H1 (cell line): ENCODE measurements at regions not wholly inside any gene's neighbourhood (a gene's known extent, or its start where the extent isn't known, plus 50 kb on each side); places are given as distances from the start of the nearest gene placed in this dataset.

Source experiments
- CTCF ChIA-PET: fragments of 300-600 bp; sonication (Branson Sonifier 250); formaldehyde crosslinking; loops from one replicate; lab custom pipeline; 2021; ENCODE audit not compliant: partially characterized antibody; lab: Charles Lee
- POLR2A ChIA-PET: fragments of 300-600 bp; sonication (Branson Sonifier 250); formaldehyde crosslinking; loops from one replicate; lab custom pipeline; 2021; ENCODE audit warnings: inconsistent platforms; ENCODE audit not compliant: partially characterized antibody; lab: Charles Lee
- DNase-seq, 2 experiments: peaks; one replicate each; pipeline versions ENCODE4 v3.0.0 to v3.0.0-alpha.2; 2010 to 2022; ENCODE audit warnings: low spot score in 2 of 2, low read depth in 1 of 2, mixed read lengths in 1 of 2
- FAIRE-seq: peaks from 2 replicates; lab custom pipeline; 2011; peaks lifted over from hg19 to GRCh38; lab: Jason Lieb, UNC
- H2AFZ ChIP-seq: 2 replicates; pipeline ENCODE4 v1.8.1; 2012; ENCODE audit warnings: low read length, inconsistent platforms
- H2AK5ac ChIP-seq: 2 replicates; pipeline ENCODE4 v1.6.1; 2013; ENCODE audit warnings: low read depth, low read length
- H2BK120ac ChIP-seq: replicated peaks from 2 replicates; pipeline ENCODE3; 2013; ENCODE audit warnings: low read depth, low read length, inconsistent platforms
- H2BK12ac ChIP-seq: 2 replicates; pipeline ENCODE4 v1.6.1; 2013; ENCODE audit warnings: low read depth, low read length
- H2BK15ac ChIP-seq: 2 replicates; pipeline ENCODE4 v1.6.1; 2013; ENCODE audit warnings: low read length
- H2BK20ac ChIP-seq: 2 replicates; pipeline ENCODE4 v1.6.1; 2013; ENCODE audit warnings: low read length
- H2BK5ac ChIP-seq: 2 replicates; pipeline ENCODE4 v1.6.1; 2013; ENCODE audit warnings: low read depth, low read length
- H3K14ac ChIP-seq: 2 replicates; pipeline ENCODE4 v1.6.1; 2013; ENCODE audit warnings: inconsistent platforms; ENCODE audit not compliant: insufficient read length
- H3K18ac ChIP-seq: 2 replicates; pipeline ENCODE4 v1.6.1; 2013; ENCODE audit warnings: low read length; ENCODE audit errors: extremely low read depth
- H3K23ac ChIP-seq: 2 replicates; pipeline ENCODE4 v1.6.1; 2013; ENCODE audit warnings: inconsistent platforms; ENCODE audit not compliant: insufficient read length
- H3K23me2 ChIP-seq: 2 replicates; pipeline ENCODE4 v1.6.1; 2013; ENCODE audit warnings: low read depth, low read length
- H3K27ac ChIP-seq: 2 replicates; pipeline ENCODE4 v1.6.1; 2011; ENCODE audit warnings: low read depth, low read length, inconsistent platforms
- H3K27me3 ChIP-seq, 4 experiments: replicated peaks in 1 of 4; 1 replicate in 1 of 4; 2 replicates in 3 of 4; pipeline versions ENCODE4 v1.6.1 to v1.8.1; 2011 to 2013; ENCODE audit warnings: low read length in 3 of 4, mild to moderate bottlenecking in 3 of 4, inconsistent platforms in 2 of 4, mixed read lengths in 2 of 4, moderate library complexity in 1 of 4; ENCODE audit not compliant: control insufficient read depth in 3 of 4, insufficient read depth in 3 of 4; ENCODE audit errors: extremely low read depth in 1 of 4
- H3K36me3 ChIP-seq, 4 experiments: 2 replicates each; pipeline versions ENCODE4 v1.6.1 to v1.8.1; 2011 to 2013; ENCODE audit warnings: mild to moderate bottlenecking in 4 of 4, low read length in 3 of 4, moderate library complexity in 2 of 4, control low read depth in 1 of 4, inconsistent platforms in 1 of 4; ENCODE audit not compliant: insufficient read depth in 4 of 4, control insufficient read depth in 2 of 4
- H3K4ac ChIP-seq: replicated peaks from 2 replicates; pipeline ENCODE3; 2013; ENCODE audit warnings: low read length, low read depth, mixed read lengths, inconsistent platforms; ENCODE audit not compliant: insufficient read length
- H3K4me1 ChIP-seq, 4 experiments: replicated peaks in 1 of 4; 1 replicate in 1 of 4; 2 replicates in 3 of 4; pipeline versions ENCODE4 v1.6.1 to v1.8.1; 2011 to 2013; ENCODE audit warnings: low read length in 3 of 4, inconsistent platforms in 2 of 4, mixed read lengths in 1 of 4; ENCODE audit not compliant: insufficient read depth in 4 of 4, control insufficient read depth in 3 of 4
- H3K4me2 ChIP-seq, 2 experiments: 2 replicates each; pipeline versions ENCODE4 v1.6.1 to v1.8.1; 2011 to 2013; ENCODE audit warnings: low read depth in 2 of 2, low read length in 2 of 2, control low read depth in 1 of 2, inconsistent platforms in 1 of 2, mild to moderate bottlenecking in 1 of 2; ENCODE audit not compliant: insufficient read depth in 1 of 2
- H3K4me3 ChIP-seq, 4 experiments: fragments of 200-600, 300-600 bp in 1 of 4; sonication (generic), shearing (Covaris generic), sonication (Bioruptor Twin) in 1 of 4; 2 replicates each; pipeline versions ENCODE4 v1.5.1 to v1.8.1; 2011 to 2016; ENCODE audit warnings: low read length in 4 of 4, low read depth in 3 of 4, control low read depth in 2 of 4, inconsistent platforms in 2 of 4, mild to moderate bottlenecking in 2 of 4, mixed read lengths in 1 of 4, moderate library complexity in 1 of 4; ENCODE audit not compliant: insufficient read depth in 2 of 4; ENCODE audit errors: extremely low read depth in 1 of 4
- H3K56ac ChIP-seq: replicated peaks from 2 replicates; pipeline ENCODE3; 2013; ENCODE audit warnings: low read depth, mild to moderate bottlenecking, mixed read lengths, low read length, inconsistent platforms; ENCODE audit not compliant: insufficient read length
- H3K79me1 ChIP-seq: 2 replicates; pipeline ENCODE4 v1.6.1; 2013; ENCODE audit warnings: low read depth, low read length, control low read depth
- H3K79me2 ChIP-seq, 2 experiments: 2 replicates each; pipeline versions ENCODE4 v1.6.1 to v1.8.1; 2012 to 2013; ENCODE audit warnings: low read length in 2 of 2, mild to moderate bottlenecking in 2 of 2, inconsistent platforms in 1 of 2; ENCODE audit not compliant: insufficient read depth in 2 of 2, control insufficient read depth in 1 of 2
- H3K9ac ChIP-seq, 4 experiments: replicated peaks in 1 of 4; 1 replicate in 1 of 4; 2 replicates in 3 of 4; pipeline versions ENCODE4 v1.6.1 to v1.8.1; 2011 to 2013; ENCODE audit warnings: low read depth in 3 of 4, low read length in 3 of 4, control low read depth in 2 of 4, mild to moderate bottlenecking in 2 of 4, moderate library complexity in 2 of 4, inconsistent platforms in 1 of 4; ENCODE audit errors: extremely low read depth in 1 of 4
- H3K9me3 ChIP-seq, 2 experiments: 2 replicates each; pipeline versions ENCODE4 v1.6.1 to v1.8.1; 2012 to 2013; ENCODE audit warnings: mild to moderate bottlenecking in 2 of 2, moderate library complexity in 2 of 2, control low read depth in 1 of 2, inconsistent platforms in 1 of 2, low read depth in 1 of 2, low read length in 1 of 2, mixed read lengths in 1 of 2; ENCODE audit not compliant: insufficient read depth in 2 of 2
- H4K20me1 ChIP-seq, 2 experiments: replicated peaks in 1 of 2; 2 replicates each; pipeline versions ENCODE3 to v1.8.1; 2011 to 2013; ENCODE audit warnings: inconsistent platforms in 2 of 2, low read length in 2 of 2, mild to moderate bottlenecking in 1 of 2; ENCODE audit not compliant: insufficient read depth in 2 of 2, control insufficient read depth in 1 of 2
- H4K5ac ChIP-seq: 2 replicates; pipeline ENCODE4 v1.6.1; 2013; ENCODE audit warnings: low read length, low read depth, mixed read lengths, inconsistent platforms; ENCODE audit not compliant: insufficient read length
- H4K8ac ChIP-seq: 2 replicates; pipeline ENCODE4 v1.8.0; 2013; ENCODE audit warnings: mild to moderate bottlenecking, moderate library complexity, low read length, inconsistent platforms; ENCODE audit not compliant: insufficient read depth; ENCODE audit errors: extremely low read depth
- H4K91ac ChIP-seq: replicated peaks from 2 replicates; pipeline ENCODE3; 2013; ENCODE audit warnings: low read length, mixed read lengths, inconsistent platforms; ENCODE audit not compliant: insufficient read length
- RBBP5 ChIP-seq: IDR thresholded peaks from 2 replicates; pipeline ENCODE4 v1.7.1; 2012; ENCODE audit warnings: low read depth, mild to moderate bottlenecking, inconsistent platforms, low read length, moderate library complexity, borderline replicate concordance
- SP2 ChIP-seq: IDR thresholded peaks from 2 replicates; pipeline ENCODE4 v1.6.1; 2012; ENCODE audit warnings: mild to moderate bottlenecking, low read length, inconsistent platforms
- WGBS, 2 experiments: shearing (Covaris generic) in 1 of 2; methylation state at CpG; one replicate each; pipeline versions ENCODE4 v1.1.6 to v1.1.7; 2013 to 2015; ENCODE audit warnings: low lambda C conversion rate in 2 of 2, mixed read lengths in 2 of 2, inconsistent platforms in 1 of 2, low coverage in 1 of 2, missing lambda C conversion rate in 1 of 2; ENCODE audit not compliant: insufficient replicate concordance in 2 of 2, insufficient coverage in 1 of 2, insufficient read length in 1 of 2; ENCODE audit errors: extremely low coverage in 1 of 2, missing lambda C conversion rate in 1 of 2; 5-methylcytosine and 5-hydroxymethylcytosine counted together

GRCh38 chr10:120978589-120979252 lies 127.6 kb downstream of the WDR11 start:
- Histone ChIP-seq H4K5ac (no peak overlapping the region), H3K79me2 (no peaks in the 10 kb centered on the region), H2BK12ac (no peak overlapping the region; the same call in 1 of the 2 replicates), H4K20me1 (no peaks in the 10 kb centered on the region), H2BK120ac (no peak overlapping the region), H3K56ac (no peak overlapping the region), H3K23me2 (peaks cover 5% of the 10 kb centered on the region), H2BK5ac (no peak overlapping the region), H3K23ac (no peak overlapping the region), H3K4ac (no peak overlapping the region), H2AK5ac (no peak overlapping the region), H3K9me3 (peaks cover 6 to 11% of the 10 kb centered on the region in 2 experiments; a peak in 2 of 4 replicates), H3K36me3 (no peaks in the 10 kb centered on the region), H3K4me3 (peak overlapping the region in 3 of 4 experiments; percentile 26 to 53 (median 49); a peak in 4 of 8 replicates), H4K91ac (no peak overlapping the region), H3K4me2 (peak overlapping the region; percentile 81 to 93), H2BK15ac (no peak overlapping the region; the same call in 1 of the 2 replicates), H4K8ac (no peak overlapping the region), H3K27me3 (peaks cover 2 to 21% (median 20%) of the 10 kb centered on the region in 4 experiments), H3K4me1 (peaks cover 15 to 27% (median 19%) of the 10 kb centered on the region in 4 experiments), H3K14ac (no peak overlapping the region), H2BK20ac (no peak overlapping the region), H2AFZ (no peak overlapping the region), H3K9ac (no peak overlapping the region), H3K79me1 (no peaks in the 10 kb centered on the region), H3K27ac (no peak overlapping the region), H3K18ac (no peak overlapping the region; the same call in 1 of the 2 replicates)
- FAIRE-seq (no peak), DNase-seq (no peak)
- ChIA-PET CTCF (interaction anchor here (0.6 to 1.4 kb wide), 6 partner anchors 17 to 1073 kb away, joined by 3 to 5 read pairs (median 3); no protein-coding TSS in a partner anchor), POLR2A (interaction anchor here (1.1 to 1.8 kb wide), 2 partner anchors 10 to 15 kb away, joined by 3 to 4 read pairs; no protein-coding TSS in a partner anchor)
- WGBS, 2 experiments = 72% methylated on average over 15 of the region's 15 CpGs; no CpG with 5 or more reads in 1 of the 2 experiments
- TF ChIP-seq SP2 = no peak
- TF ChIP-seq RBBP5 = no peak
